DMS153 (cell line): ENCODE measurements at regions not wholly inside any gene's neighbourhood (a gene's known extent, or its start where the extent isn't known, plus 50 kb on each side); places are given as distances from the start of the nearest gene placed in this dataset.
"Not testable (repeated sequence)": the region's sequence is repeated elsewhere in the genome, so short reads cannot be mapped to it uniquely, and the experiment has no call there.

Experiments used
- DNase-seq: peaks from one replicate; lab custom pipeline; 2025; lab: John Stamatoyannopoulos, UW

DNA sequence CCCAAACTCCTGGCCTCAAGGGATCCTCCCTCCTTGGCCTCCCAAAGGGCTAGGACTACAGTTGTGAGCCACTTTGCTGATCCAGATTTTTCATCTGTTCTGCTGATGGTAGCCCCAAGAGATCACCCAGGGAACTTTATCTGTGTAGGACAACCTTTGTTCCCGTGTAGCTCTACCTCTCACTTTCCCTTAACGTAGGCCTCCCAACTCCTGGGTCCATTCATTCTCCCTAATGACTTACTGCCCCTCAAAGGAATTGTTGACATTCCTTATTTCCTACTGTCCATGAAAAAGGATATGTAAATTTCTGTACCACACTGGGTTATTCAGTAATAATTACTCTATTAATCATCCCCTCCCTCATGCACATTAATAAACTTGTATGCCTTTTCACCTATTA lies 51.0 kb upstream of the PHF24 start:
- no peak for DNase-seq

DNA sequence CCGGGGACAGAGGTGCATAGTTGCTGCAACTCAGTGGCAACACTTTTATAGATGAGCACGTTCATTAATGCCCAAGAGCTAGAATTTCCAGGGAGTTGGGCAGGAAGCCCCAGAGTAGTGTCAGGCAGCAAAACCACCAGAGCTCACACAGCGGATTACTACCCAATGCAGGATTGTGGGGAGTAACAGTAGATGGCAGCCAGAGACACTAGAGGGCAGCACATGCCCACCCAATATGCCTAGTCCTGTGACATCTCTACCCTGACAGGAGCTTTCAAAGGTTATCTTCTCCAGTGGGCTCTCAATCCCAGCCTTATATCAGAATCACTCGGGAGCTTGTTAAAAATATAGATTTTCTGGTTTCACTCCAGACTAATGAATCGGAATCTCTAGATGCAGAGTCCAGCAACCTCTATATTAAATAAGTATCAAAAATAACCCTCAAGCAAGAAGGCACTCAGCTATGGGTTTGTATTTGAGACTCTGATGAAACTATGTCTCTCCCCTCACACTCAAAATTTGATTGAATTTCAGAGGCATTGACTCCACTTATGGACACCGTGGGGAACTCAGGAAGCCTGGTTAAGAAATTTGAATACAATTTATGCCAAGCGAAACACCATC lies 58.4 kb upstream of the PHF24 start:
- peak; percentile 31 for DNase-seq

DNA sequence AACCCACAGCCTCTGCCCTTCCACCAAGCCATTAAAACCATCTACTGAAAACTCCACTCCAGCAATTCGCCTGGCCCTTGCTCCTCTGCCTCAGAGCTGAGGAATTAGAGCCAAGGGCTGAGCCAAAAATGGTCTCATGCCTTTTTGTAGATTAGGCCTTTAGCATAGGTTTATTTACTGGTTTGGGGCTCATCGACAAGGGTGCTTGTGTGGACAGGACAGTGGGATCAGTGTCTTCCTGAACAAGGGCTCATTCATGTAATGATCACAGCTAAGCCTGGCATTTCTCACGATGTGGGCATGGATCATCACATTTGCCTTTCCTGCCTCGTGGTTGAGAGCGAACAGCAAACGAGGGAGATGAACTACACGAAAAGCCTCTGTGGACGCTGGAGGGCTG lies 59.2 kb upstream of the PHF24 start:
- DNase-seq, result no peak

DNA sequence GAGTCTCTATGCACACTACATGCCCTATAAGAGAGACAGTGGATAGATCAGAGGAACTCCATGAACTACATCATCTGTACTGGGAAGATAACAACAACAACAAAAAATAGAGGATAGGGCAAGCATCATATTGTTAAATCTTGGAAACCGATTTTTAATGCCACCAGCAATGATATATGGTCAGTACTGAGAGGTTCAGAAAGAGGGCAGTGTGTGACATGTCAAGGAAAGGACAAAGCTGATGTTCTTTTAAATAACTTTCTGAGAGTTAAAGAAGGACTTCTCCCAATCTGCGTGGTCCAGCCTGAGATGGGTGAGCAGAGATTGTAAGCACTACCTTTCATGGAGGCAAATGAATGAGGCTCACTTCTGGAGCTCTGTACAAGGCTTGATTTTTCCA lies 62.0 kb upstream of the PHF24 start:
- no peak for DNase-seq

DNA sequence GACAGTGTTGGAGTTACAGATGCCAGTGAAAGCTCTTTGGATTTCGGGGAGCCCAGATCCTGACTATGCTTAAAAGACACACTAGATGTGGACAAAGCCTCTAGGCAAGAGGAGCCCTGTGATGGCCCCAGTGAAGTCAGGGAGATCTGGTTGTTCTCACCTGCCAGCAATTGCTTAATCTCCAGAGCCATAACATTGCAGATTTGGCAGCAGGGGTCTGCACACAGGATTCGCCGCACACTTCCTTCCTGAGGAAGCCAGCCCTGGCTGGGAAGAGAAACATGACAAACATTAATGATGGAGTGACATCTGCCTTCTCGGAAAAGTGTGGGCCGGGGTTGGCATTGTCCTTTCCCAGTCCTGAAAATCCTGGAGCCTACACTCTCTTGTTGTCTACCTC lies 65.2 kb upstream of the PHF24 start:
- no peak for DNase-seq

DNA sequence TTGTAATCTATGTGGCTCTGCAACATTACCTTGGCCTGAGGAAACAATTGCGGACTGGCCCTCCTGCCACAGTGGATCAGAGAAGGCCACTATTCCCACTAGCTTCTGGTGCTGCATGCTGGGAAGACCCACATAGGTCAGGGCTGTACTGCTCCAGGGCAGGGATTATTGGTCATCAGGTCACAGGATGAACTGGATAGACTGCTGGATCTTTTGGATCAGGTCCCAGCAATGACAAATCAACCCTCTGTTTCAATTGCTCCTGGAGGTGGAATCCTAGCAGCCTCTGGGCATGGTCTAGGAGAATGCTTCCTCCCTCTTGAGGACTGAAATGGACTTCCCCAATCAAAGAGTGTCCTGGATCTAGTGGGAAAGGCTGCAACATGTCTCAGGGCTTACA lies 66.7 kb upstream of the PHF24 start:
- DNase-seq, result no peak

DNA sequence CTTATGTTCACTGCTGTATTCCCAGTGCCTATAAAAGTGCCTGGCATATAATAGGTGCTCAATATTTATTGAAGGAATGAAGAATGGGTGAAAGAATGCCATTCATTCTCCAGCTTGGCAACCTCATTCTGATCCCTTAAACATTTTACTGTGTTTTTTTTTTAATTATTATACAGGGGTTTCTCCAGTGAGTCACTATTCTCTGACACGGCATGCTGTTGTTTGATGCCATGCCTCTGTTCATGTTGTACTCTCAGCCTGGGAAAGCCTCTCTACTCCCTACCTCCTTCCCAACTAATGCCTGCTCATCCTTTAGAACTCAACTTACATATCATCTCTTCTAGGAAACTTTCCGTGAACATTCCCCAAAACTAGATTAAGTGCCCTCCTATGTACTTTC lies 70.2 kb upstream of the PHF24 start:
- no peak for DNase-seq

DNA sequence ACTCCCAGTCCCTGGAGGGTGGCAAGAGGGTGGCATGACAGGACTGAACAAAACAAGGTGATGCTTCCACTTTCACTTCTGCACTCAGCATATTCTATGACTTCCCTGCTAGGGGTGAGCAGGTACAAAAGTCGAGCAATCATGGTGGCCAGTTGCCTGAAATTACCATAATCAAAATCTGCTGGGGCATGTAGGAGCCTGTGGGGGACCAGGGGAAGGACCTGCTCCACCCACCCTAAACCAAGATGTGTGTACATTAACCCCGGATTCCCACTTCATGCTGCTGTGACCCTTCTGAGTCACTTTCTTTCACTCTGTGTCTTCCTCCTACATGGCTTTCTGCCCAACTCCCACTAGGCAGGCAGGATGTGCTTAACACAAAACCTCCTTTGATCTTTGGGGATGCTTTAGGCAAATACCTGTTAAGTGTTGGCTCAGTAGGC lies 73.3 kb upstream of the PHF24 start:
- DNase-seq, result no peak

DNA sequence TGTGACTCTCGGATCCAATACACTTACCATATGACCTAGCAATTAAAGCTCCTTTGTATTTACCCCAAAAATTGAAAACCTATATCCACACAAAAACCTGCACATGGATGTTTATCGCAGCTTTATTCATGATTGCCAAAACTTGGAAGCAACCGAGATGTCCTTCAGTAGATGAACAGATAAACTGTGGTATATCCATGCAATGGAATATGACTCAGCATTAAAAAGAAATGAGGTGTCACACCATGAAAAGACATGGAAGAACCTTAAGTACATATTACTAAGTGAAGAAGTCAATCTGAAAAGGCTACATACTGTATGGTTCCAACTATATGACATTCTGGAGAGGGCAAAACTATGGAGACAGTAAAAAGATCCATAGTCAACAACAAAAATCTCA lies 82.0 kb upstream of the PHF24 start:
- no peak for DNase-seq

DNA sequence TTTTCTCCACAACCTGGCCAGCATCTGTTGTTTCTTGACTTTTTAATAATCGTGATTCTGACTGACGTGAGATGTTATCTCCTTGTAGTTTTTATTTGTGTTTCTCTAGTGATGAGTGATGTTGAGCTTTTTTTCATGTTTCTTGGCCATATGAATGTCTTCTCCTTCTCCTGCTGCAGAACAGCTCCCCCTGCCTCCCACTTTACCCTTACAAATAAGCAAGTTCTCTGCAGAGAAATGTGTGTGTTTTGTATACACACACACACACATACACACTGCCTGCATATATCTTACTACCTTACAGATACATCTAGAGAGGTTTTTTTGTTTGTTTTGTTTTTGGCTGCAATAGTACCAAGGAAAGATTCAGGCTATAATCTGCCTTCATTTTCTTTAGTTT lies 88.7 kb upstream of the PHF24 start:
- no peak for DNase-seq

DNA sequence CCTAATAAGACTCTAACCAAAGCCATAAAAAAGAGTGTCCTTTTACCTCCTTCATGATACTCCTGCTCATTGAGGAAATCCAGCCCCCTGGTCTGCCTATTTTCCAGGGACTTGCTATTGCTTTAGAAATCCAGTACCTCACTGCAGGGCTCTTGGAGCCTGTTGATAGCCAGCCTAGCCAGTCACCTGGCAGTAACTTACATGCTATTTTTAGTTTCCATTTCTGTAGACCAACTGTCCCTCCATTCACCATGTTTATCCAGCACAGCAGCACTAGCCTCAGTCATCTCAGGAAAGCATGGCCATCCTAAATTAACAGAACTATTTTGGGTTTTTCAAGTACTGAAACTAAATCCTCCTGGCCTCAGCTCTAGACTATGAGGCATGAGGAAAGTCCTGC lies 91.5 kb upstream of the PHF24 start:
- DNase-seq, result no peak

DNA sequence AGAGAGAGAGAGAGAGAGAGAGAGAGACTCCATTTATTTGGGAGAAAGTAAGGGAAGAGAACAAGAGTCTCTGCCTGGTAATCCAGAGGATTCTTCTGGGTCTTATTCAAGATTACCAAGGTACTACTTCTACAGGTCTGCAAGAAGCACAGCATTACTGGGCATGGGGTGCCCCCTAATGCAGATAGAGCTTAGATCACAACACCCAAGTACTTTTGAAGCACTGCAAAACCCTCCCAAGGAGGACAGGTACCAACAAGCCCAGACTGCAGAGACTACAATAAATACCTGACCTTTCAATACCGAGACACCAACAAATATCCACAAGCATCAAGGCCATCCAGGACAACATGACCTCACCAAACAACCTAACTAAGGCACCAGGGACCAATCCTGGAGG lies 94.7 kb upstream of the PHF24 start:
- no peak for DNase-seq

DNA sequence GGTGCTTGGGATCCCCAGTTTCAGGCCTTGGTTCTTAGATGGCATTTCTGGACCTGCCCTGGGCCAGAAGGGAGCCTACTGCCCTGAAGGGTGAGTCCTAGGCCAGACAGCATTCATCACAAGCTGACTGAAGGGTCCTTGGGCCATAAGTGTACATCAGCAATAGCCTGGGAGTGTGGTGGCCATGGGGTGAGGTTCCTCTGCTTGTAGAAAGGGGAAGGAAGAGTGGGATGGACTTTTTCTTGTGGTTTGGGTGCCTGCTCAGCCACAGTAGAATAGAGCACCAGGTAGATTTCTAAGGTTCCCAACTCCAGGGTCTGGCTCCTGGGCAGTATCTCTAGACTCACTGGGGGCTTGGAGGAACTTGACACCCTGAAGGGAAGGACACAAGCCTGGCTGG lies 95.2 kb upstream of the PHF24 start:
- DNase-seq, result no peak

DNA sequence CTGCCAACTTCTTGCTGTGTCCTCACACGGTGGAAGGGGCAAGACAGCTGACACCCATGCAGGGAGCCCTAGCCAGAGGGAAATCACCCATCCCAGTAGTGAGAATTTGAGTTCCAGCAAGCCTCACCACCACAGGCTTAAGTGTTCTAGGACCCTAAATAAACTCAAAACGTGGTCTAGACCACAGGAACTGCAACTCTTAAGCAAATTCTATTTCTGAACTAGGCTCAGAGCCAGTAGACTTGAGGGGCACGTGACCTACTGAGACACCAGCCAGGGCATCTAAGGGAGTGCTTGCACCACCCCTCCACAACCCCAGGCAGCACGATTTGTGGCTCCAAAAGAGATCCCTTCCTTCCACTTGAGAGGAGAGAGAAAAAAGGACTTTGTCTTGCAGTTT lies 96.0 kb upstream of the PHF24 start:
- DNase-seq, result no peak

DNA sequence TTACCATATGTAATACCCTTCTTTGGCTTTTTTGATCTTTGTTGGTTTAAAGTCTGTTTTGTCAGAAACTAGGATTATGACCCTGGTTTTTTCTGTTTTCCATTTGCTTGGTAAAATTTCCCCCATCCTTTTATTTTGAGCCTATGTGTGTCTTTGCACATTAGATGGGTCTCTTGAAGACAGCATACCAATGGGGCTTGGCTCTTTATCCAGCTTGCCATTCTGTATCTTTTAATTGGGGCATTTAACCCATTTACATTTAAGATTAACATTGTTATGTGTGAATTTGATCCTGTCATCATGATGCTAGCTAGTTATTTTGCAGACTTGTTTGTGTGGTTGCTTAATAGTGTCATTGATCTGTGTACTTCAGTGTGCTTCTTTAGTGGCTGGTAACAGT lies 103.1 kb upstream of the PHF24 start:
- DNase-seq, result not testable (repeated sequence)

DNA sequence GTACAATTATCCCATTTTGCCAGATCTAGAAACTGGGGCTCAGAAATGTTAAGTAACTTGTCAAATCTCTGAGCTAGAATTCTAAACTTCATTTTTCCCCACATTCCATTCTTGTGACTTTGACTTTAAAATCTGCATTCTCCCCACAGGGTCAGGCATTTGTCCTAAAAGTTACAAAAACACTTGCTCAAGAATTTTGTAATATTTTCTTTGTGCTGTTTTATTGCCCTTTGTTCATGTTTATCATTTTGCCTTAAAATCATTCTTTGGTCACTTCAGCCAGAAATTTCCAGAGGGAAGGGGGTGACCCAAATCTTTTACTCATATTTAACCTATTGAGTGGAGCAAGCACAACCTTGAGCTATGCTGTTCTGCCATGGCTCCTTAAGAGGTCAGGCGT lies 120.1 kb upstream of the CCL21 start:
- no peak for DNase-seq

DNA sequence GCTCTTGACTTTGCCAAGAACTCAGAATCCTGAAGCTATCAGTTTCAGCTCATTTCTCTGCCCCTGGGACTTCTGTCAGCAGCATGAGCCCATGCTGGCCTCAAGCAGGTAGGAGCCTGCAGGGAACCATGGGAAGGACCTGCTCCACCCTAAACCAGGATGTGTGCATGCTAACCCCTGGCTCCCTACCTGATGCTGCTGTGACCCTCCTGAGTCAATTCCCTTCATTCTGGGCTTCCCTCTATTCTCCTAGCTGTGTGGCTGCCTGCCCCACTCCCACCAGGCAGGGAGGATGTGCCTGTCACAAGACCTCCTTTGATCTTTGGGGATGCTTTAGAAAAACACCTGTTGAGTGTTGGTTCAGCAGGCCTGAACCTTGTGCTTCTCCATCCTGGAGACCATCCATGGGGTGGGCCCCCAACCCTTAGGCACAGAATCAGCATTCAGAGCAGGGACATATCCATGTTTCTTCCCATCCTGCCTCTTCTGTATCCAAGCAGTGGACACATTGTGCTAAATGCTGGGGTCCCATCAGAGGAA lies 117.1 kb upstream of the CCL21 start:
- DNase-seq, result no peak

DNA sequence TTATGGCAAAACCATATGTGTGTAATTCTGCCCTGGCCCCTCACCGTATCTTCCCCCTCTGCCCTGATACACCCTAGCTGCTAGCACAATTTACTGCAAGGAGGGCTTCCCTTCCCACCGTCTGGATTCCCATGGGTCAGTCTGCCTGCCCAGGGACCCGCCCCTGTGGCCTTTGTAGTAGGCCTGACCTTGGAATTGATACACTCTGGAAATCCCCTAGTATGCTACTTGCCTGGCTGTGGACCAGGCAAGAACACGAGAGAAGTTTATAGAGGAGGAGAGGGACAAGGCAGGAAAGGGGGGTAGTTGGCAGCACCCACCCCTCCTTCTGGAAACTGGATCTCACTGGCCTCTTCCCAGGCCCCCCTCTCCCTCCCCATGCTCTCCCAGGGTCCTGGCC lies 115.8 kb upstream of the CCL21 start:
- DNase-seq, result no peak

DNA sequence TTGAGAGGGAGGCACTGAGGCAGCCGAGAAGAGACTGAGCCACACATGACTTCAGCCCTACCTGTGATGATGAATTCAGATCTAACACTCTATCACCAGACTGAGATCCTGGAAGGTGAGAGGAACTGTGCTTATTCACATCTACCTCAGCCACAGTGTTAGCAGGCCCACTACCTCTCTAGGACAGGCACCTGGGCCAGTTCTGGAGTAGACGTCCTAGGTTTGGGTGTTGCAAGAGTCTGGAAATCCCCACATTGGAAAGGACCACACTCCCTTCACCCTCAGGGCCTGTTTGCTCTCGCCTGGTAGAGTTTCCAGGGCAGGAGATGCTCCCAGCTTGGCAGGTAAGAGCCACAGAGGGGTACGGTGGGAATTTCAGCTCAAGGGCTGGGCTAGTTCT lies 113.8 kb upstream of the CCL21 start:
- DNase-seq, result no peak

DNA sequence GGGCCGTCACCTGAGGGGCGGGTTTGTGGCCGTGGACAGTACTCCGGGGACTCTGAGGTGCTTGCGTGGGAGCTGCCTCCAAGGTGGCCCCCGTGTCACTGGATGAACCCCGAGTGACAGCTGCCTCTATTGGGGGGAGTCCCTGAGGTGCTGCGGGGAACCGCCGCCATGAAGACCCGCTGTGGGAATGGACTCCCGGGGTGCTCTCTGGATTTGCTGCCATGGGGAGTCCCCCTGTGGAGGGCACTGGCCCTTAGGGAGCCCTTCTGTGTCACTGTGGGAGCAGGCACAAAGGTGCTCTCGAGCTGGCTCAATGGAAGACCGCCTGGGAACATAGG lies 100.2 kb upstream of the CCL21 start:
- no peak for DNase-seq

DNA sequence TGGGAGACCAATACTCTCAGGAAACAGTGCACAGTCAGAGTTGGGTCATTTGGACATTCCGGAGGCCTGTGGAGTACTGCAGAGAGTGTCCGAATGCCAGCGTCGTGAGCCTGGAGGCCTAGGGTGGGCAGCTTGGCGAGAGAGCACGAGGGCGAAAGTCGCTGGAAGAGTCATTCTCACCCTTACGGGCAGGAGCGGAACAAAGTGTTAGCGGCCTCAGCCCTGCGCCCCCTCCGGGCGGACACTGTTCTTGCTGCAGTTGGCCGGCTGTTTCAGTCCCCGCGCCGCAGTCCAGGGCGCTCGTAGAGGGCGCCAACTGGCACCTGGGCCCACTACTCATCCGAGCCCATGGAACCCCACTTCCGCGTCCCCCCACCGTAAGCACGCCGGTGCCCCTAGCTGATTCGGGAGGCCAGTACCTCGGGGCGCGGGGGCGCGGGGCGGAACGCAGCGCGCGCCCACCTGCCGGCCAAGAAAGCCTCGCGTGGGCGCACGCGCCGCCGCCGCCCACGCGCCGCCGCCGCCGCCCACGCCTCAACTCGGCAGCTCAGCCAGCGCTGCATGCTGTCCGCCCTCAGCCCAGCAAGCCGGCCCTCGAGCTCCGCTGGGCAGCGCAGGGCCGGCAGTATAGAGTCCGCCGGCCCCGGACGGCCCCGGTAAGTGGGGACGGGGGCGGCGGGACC lies 99.7 kb upstream of the CCL21 start:
- no peak for DNase-seq

DNA sequence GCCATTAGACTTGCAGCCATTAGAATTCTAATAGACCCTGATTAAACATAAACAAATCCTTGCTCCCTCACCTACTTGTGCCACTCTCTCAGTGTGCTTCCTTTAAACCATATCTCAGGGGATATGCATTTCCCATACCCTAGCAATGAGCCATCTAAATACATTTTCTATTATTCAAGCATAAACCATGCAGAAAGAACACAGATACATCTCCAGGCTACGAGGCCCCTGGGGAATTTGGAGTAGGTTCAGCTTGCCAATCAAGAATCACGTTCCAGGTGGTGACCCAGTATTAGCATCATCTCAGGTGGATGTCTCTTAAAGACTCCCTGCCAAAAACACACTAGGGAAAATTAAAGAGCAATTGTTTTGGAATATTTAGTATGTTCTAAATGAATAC lies 93.0 kb upstream of the CCL21 start:
- DNase-seq, result no peak

DNA sequence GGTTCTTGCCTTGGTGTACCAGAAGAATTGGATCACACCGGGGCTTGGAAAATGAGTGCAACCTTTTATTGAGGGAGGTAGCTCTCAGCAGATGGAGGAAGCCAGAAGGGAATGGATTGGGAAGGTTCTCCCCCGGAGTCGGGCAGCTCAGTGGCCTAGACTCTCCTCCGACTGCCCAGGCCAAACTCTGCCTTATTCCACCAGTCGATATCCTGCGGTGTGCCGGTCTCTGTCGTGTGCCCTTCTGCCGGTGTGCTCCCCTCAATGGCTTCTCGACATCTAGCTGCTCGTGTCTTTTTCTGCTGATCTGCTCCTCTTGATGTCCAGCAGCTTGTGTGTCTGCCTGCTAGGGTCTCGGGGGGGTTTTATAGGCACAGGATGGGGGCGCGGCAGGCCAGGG lies 87.4 kb upstream of the CCL21 start:
- DNase-seq, result no peak

DNA sequence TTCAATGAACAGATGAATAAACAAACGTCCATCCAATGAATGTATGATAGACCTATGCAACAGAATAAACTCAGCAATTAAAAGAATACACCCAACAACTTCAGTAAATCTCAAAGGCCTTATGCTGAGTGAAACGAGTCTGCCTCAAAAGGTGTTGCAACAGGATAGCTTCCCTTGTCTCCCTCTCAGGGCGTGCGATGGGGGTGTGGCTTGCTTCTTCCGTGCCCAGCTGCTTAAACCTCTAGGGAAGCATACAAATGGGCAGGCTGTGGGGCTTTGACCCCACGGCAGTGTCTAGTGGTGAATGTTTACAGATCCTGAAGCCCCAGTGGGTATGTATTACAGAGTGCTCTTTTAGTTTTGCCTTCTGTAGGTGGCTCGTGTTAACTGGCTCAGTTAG lies 87.0 kb upstream of the CCL21 start:
- no peak for DNase-seq
